Cardiac muscle cell (in vitro differentiated cells and primary cell): ENCODE measurements at regions not wholly inside any gene's neighbourhood (a gene's known extent, or its start where the extent isn't known, plus 50 kb on each side); places are given as distances from the start of the nearest gene placed in this dataset.
"Not testable (repeated sequence)": the region's sequence is repeated elsewhere in the genome, so short reads cannot be mapped to it uniquely, and the experiment has no call there.

Source experiments
- DNase-seq, 2 donors: peaks; one replicate each; pipeline versions ENCODE4 v3.0.0 to v3.0.0-alpha.2; 2010 to 2017; ENCODE audit warnings: low read depth in 1 of 2, low spot score in 1 of 2
- H3K27ac ChIP-seq: fragments of 200-600 bp; sonication (generic); 2 replicates; pipeline ENCODE4 v1.5.1; 2016
- H3K27me3 ChIP-seq: fragments of 200-600 bp; sonication (generic); 2 replicates; pipeline ENCODE4 v1.6.0; 2016; ENCODE audit warnings: control low read depth
- H3K36me3 ChIP-seq: fragments of 200-600 bp; sonication (generic); 2 replicates; pipeline ENCODE4 v1.5.1; 2016; ENCODE audit warnings: control low read depth
- H3K4me1 ChIP-seq: fragments of 200-600 bp; sonication (generic); 2 replicates; pipeline ENCODE4 v1.8.1; 2017; ENCODE audit warnings: low read depth, mild to moderate bottlenecking, mixed run types
- H3K4me3 ChIP-seq: fragments of 200-600 bp; sonication (generic); 2 replicates; pipeline ENCODE4 v1.5.1; 2016; ENCODE audit warnings: mild to moderate bottlenecking
- H3K9me3 ChIP-seq: fragments of 200-600 bp; sonication (generic); 2 replicates; pipeline ENCODE4 v1.5.1; 2017; ENCODE audit warnings: low read depth, mild to moderate bottlenecking, control low read depth
- TF ChIP-seq, protein P1 (sequence below): IDR thresholded peaks from 2 replicates; pipeline ENCODE4 v1.5.1; 2012; ENCODE audit warnings: low read depth, mild to moderate bottlenecking, low read length

- H3K9me3 ChIP-seq, result no peaks in the 10 kb centered on the region
- H3K27ac ChIP-seq, result no peak overlapping the region
- H3K27me3 ChIP-seq, result no peaks in the 10 kb centered on the region
- TF ChIP-seq, protein P1, sequence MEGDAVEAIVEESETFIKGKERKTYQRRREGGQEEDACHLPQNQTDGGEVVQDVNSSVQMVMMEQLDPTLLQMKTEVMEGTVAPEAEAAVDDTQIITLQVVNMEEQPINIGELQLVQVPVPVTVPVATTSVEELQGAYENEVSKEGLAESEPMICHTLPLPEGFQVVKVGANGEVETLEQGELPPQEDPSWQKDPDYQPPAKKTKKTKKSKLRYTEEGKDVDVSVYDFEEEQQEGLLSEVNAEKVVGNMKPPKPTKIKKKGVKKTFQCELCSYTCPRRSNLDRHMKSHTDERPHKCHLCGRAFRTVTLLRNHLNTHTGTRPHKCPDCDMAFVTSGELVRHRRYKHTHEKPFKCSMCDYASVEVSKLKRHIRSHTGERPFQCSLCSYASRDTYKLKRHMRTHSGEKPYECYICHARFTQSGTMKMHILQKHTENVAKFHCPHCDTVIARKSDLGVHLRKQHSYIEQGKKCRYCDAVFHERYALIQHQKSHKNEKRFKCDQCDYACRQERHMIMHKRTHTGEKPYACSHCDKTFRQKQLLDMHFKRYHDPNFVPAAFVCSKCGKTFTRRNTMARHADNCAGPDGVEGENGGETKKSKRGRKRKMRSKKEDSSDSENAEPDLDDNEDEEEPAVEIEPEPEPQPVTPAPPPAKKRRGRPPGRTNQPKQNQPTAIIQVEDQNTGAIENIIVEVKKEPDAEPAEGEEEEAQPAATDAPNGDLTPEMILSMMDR, result no peak
- H3K4me1 ChIP-seq, result no peaks in the 10 kb centered on the region
- H3K4me3 ChIP-seq, result no peak overlapping the region
- H3K36me3 ChIP-seq, result no peaks in the 10 kb centered on the region
- no peak for DNase-seq
Observed at GRCh38 chr13:88248393-88248792, 577.2 kb downstream of the SLITRK5 start.

- no peak for DNase-seq
- Histone ChIP-seq H3K36me3 (no peaks in the 10 kb centered on the region), H3K4me3 (no peak overlapping the region), H3K4me1 (no peaks in the 10 kb centered on the region), H3K9me3 (no peaks in the 10 kb centered on the region), H3K27me3 (no peaks in the 10 kb centered on the region), H3K27ac (no peak overlapping the region)
- TF ChIP-seq, protein P1, result no peak
Observed at GRCh38 chr13:88257706-88258105, 586.5 kb downstream of the SLITRK5 start.

DNA sequence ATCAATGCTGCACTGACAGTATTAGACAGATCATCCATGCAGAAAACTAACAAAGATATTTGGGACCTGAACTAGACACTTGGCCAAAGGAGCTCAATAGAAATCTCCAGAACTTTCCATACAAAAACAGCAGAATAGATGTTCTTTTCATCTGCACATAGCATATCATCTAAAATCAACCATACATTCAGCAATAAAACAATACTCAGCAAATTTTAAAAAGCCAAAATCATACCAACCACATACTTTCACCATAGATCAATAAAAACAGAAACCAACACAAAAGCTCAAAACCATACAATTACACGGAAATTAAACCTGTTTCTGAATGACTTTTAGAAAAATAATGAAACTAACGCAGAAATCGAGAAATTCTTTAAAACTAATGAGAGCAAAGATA is 592.6 kb downstream of the SLITRK5 start:
- no peaks in the 10 kb centered on the region for H3K9me3 ChIP-seq
- no peaks in the 10 kb centered on the region for H3K4me1 ChIP-seq
- DNase-seq, result no peak
- H3K27ac ChIP-seq, result no peak overlapping the region
- H3K27me3 ChIP-seq, result no peaks in the 10 kb centered on the region
- H3K4me3 ChIP-seq, result no peak overlapping the region
- TF ChIP-seq, protein P1, result no peak
- H3K36me3 ChIP-seq, result no peaks in the 10 kb centered on the region

- TF ChIP-seq, protein P1, result no peak
- Histone ChIP-seq H3K4me1 (no peaks in the 10 kb centered on the region), H3K4me3 (no peak overlapping the region), H3K27ac (no peak overlapping the region), H3K27me3 (no peaks in the 10 kb centered on the region), H3K36me3 (no peaks in the 10 kb centered on the region), H3K9me3 (no peaks in the 10 kb centered on the region)
- DNase-seq, result no peak
Observed at GRCh38 chr13:88281841-88282240, 610.7 kb downstream of the SLITRK5 start.

DNA sequence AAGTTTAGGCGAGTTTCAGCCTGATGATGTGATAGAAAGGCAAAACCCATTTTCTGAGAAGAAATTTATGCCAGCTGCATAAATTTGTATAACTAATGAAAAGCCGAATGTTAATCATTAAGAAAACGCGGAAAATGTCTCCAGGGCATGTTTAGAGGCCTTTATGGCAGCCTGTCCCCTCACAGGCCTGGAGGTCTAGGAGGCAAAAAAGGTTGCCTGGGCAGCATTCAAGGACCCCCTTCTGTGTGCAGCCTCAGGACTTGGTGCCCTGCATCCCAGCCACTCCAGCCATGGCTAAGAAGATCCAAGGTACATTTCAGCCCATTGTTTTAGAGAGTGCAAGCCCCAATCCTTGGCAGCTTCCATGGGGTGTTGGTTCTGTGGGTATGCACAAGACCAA is 614.2 kb downstream of the SLITRK5 start:
- Histone ChIP-seq H3K27me3 (no peaks in the 10 kb centered on the region), H3K36me3 (no peaks in the 10 kb centered on the region), H3K9me3 (no peaks in the 10 kb centered on the region), H3K27ac (no peak overlapping the region), H3K4me3 (no peak overlapping the region), H3K4me1 (no peaks in the 10 kb centered on the region)
- TF ChIP-seq, protein P1, result no peak
- no peak for DNase-seq

GRCh38 chr13:88288326-88288725 is 617.2 kb downstream of the SLITRK5 start:
- no peaks in the 10 kb centered on the region for H3K36me3 ChIP-seq
- H3K27ac ChIP-seq, result no peak overlapping the region
- H3K4me3 ChIP-seq, result no peak overlapping the region
- TF ChIP-seq, protein P1, result no peak
- no peak for DNase-seq
- H3K4me1 ChIP-seq, result no peaks in the 10 kb centered on the region
- H3K27me3 ChIP-seq, result no peaks in the 10 kb centered on the region
- no peaks in the 10 kb centered on the region for H3K9me3 ChIP-seq

DNA sequence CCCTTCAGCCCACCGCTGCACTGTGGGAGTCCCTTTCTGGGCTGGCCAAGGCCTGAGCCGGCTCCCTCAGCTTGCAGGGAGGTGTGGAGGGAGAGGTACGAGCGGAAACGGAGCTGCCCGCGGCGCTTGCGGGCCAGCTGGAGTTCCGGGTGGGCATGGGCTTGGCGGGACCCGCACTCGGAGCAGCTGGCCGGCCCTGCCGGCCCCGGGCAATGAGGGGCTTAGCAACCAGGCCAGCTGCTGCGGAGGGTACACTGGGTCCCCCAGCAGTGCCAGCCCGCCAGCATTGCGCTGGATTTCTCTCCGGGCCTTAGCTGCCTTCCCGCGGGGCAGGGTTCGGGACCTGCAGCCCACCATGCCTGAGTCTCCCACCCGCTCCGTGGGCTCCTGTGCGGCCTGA is 620.6 kb downstream of the SLITRK5 start:
- not testable (repeated sequence) for H3K4me1 ChIP-seq, DNase-seq, H3K36me3 ChIP-seq, H3K4me3 ChIP-seq, H3K27ac ChIP-seq, H3K9me3 ChIP-seq, H3K27me3 ChIP-seq
